ENCODE measurements at regions not wholly inside any gene's neighbourhood (a gene's known extent, or its start where the extent isn't known, plus 50 kb on each side); places are given as distances from the start of the nearest gene placed in this dataset.

DNA sequence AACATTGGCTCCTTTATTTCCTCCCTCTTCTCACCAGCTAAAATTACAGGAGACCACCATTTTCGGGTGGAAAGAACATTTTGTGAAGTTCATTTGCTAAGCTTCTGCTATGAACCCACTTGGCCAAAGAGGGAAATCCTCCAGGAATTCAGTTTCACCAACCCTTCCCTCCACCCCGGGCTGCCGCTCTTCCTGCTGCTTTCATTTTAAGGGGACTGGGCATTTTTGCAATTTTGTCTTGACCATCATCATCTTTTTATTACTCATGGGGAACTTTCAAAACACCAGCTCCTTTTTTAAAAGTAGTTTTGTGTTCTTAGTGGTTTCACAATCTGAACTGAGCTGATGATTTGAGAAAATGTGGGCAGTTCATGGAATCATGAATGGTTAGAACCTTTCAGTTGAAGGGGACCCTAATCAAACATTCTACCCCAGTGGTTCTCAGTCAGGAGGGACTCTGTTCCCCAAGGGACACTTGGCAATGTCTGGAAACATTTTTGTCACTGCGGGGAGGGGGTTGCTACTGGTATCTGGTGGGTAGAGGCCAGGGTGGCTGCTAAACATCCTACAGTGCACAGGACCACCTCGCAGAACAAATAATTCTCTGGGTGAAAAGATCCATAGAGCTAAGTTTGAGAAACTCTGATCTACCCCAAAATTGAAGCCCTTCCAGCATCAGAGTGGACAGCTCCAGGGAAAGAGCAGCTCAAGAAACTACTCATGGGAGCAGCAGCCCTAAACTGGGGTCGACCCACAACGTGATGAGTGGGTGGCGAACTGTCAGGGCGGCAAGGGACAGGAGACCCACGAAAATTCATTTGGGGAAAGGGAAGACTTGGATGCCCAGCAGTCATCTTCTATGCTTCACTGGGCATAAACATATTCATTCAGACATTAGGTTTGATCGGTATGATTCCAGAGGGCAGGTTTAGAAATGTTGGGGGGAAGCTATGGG, 92.9 kb downstream of the ACKR3 start:
- no peak for TF ChIP-seq ZFX (CRISPR knock-in tag; IDR thresholded peaks at IDR 0.05)
- no peak for TF ChIP-seq STAT5B (CRISPR knock-in tag; IDR thresholded peaks at IDR 0.05)
- TF ChIP-seq RCOR1 (IDR thresholded peaks at IDR 0.05; ENCODE audit: borderline replicate concordance in 1 of 2, low read depth in 2 of 2, low read length in 2 of 2) = no peak
- TF ChIP-seq JUN (IDR thresholded peaks at IDR 0.05; ENCODE audit: borderline replicate concordance, low read depth, low read length) = no peak
- TF ChIP-seq JUN (CRISPR knock-in tag; IDR thresholded peaks at IDR 0.05; ENCODE audit: borderline replicate concordance) = no peak
- no peak for TF ChIP-seq POLR2G (IDR thresholded peaks at IDR 0.05; ENCODE audit: low read depth, low read length)
- TF ChIP-seq, protein P1, sequence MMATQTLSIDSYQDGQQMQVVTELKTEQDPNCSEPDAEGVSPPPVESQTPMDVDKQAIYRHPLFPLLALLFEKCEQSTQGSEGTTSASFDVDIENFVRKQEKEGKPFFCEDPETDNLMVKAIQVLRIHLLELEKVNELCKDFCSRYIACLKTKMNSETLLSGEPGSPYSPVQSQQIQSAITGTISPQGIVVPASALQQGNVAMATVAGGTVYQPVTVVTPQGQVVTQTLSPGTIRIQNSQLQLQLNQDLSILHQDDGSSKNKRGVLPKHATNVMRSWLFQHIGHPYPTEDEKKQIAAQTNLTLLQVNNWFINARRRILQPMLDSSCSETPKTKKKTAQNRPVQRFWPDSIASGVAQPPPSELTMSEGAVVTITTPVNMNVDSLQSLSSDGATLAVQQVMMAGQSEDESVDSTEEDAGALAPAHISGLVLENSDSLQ (IDR thresholded peaks at IDR 0.05) = no peak
- no peak for TF ChIP-seq MYC (IDR thresholded peaks at IDR 0.05; ENCODE audit: low read depth, low read length)
- no peak for TF ChIP-seq MYC (CRISPR knock-in tag; IDR thresholded peaks at IDR 0.05; ENCODE audit: borderline replicate concordance, low read depth)
- TF ChIP-seq POLR2AphosphoS5 (IDR thresholded peaks at IDR 0.05; ENCODE audit: control insufficient read depth, insufficient read depth, low read depth, low read length) = no peak
- TF ChIP-seq, protein P2, sequence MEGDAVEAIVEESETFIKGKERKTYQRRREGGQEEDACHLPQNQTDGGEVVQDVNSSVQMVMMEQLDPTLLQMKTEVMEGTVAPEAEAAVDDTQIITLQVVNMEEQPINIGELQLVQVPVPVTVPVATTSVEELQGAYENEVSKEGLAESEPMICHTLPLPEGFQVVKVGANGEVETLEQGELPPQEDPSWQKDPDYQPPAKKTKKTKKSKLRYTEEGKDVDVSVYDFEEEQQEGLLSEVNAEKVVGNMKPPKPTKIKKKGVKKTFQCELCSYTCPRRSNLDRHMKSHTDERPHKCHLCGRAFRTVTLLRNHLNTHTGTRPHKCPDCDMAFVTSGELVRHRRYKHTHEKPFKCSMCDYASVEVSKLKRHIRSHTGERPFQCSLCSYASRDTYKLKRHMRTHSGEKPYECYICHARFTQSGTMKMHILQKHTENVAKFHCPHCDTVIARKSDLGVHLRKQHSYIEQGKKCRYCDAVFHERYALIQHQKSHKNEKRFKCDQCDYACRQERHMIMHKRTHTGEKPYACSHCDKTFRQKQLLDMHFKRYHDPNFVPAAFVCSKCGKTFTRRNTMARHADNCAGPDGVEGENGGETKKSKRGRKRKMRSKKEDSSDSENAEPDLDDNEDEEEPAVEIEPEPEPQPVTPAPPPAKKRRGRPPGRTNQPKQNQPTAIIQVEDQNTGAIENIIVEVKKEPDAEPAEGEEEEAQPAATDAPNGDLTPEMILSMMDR (IDR thresholded peaks at IDR 0.05 in 2 of 3, conservative IDR thresholded peaks at IDR 0.05 in 1 of 3; ENCODE audit: insufficient read depth in 2 of 3, low read depth in 1 of 3, low read length in 3 of 3) = no peak
- no peak for TF ChIP-seq ZNF384 (IDR thresholded peaks at IDR 0.05; ENCODE audit: low read depth, low read length)

Measured in K562 (cell line).